ENCODE measurements at regions not wholly inside any gene's neighbourhood (a gene's known extent, or its start where the extent isn't known, plus 50 kb on each side); places are given as distances from the start of the nearest gene placed in this dataset. TPM values are rescaled to one million over a fixed set of nuclear protein-coding genes. Genes with fewer than 3 reads are reported as not detected.

GRCh38 chr21:27021046-27021445 lies 54.2 kb upstream of the ADAMTS5 start:
- DNase-seq (ENCODE audit: insufficient read length, low spot score, missing footprints), result no peak
- Histone ChIP-seq H3K27me3 (ENCODE audit: insufficient read depth, low read length) (no peaks in the 10 kb centered on the region), H3K4me2 (ENCODE audit: insufficient read depth, low read length) (no peak overlapping the region), H3K9me3 (ENCODE audit: low read depth, low read length) (no peaks in the 10 kb centered on the region), H3K27ac (ENCODE audit: low read depth, low read length) (no peak overlapping the region), H4K20me1 (ENCODE audit: insufficient read depth, low read length) (no peaks in the 10 kb centered on the region), H3K4me1 (ENCODE audit: insufficient read depth, low read length) (peaks cover 5% of the 10 kb centered on the region), H2AFZ (ENCODE audit: low read length) (no peak overlapping the region), H3K79me2 (ENCODE audit: insufficient read depth, low read length) (no peaks in the 10 kb centered on the region), H3K4me3 (ENCODE audit: insufficient read depth, low read length) (no peak overlapping the region), H3K36me3 (ENCODE audit: insufficient read depth, low read length) (no peaks in the 10 kb centered on the region)
- TF ChIP-seq, protein P1, sequence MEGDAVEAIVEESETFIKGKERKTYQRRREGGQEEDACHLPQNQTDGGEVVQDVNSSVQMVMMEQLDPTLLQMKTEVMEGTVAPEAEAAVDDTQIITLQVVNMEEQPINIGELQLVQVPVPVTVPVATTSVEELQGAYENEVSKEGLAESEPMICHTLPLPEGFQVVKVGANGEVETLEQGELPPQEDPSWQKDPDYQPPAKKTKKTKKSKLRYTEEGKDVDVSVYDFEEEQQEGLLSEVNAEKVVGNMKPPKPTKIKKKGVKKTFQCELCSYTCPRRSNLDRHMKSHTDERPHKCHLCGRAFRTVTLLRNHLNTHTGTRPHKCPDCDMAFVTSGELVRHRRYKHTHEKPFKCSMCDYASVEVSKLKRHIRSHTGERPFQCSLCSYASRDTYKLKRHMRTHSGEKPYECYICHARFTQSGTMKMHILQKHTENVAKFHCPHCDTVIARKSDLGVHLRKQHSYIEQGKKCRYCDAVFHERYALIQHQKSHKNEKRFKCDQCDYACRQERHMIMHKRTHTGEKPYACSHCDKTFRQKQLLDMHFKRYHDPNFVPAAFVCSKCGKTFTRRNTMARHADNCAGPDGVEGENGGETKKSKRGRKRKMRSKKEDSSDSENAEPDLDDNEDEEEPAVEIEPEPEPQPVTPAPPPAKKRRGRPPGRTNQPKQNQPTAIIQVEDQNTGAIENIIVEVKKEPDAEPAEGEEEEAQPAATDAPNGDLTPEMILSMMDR (IDR thresholded peaks at IDR 0.05; ENCODE audit: extremely low read depth, low read depth, low read length), result no peak

DNA sequence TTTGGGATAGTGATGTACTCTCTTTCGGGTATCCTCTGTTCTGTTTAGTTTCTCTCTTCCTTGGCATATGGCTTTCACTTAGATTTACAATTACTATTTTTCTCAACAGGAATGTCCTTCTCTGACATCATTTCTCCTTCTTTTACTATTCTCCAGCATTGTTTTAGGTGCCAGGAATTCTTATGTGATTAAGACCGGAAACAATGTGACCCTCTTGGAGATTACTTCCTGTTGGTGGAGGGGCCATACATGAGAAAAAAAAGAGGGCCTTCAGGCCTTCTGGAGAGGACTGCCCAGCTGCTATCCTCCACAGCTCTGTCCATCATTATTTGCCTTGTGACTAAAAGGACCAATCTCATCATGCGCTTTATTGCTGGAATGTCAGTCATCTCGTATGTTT lies 50.4 kb upstream of the ADAMTS5 start:
- DNase-seq (ENCODE audit: insufficient read length, low spot score, missing footprints), result no peak
- H3K27ac ChIP-seq (ENCODE audit: low read depth, low read length), result no peak overlapping the region
- H2AFZ ChIP-seq (ENCODE audit: low read length), result no peak overlapping the region
- no peaks in the 10 kb centered on the region for H3K36me3 ChIP-seq (ENCODE audit: insufficient read depth, low read length)
- H3K79me2 ChIP-seq (ENCODE audit: insufficient read depth, low read length), result no peaks in the 10 kb centered on the region
- no peaks in the 10 kb centered on the region for H4K20me1 ChIP-seq (ENCODE audit: insufficient read depth, low read length)
- no peak overlapping the region for H3K4me2 ChIP-seq (ENCODE audit: insufficient read depth, low read length)
- TF ChIP-seq, protein P1 (IDR thresholded peaks at IDR 0.05; ENCODE audit: extremely low read depth, low read depth, low read length), result no peak
- H3K27me3 ChIP-seq (ENCODE audit: insufficient read depth, low read length), result no peaks in the 10 kb centered on the region
- H3K4me3 ChIP-seq (ENCODE audit: insufficient read depth, low read length), result no peak overlapping the region
- H3K9me3 ChIP-seq (ENCODE audit: low read depth, low read length), result no peaks in the 10 kb centered on the region
- no peaks in the 10 kb centered on the region for H3K4me1 ChIP-seq (ENCODE audit: insufficient read depth, low read length)

Small RNA genes in the stretch of these regions (small RNA-seq; reads per million reads assigned to genes)
- gene NCSTNP1, result not detected
- not detected for gene RF00026

Data from osteoblast (primary cell).